Esophagus squamous epithelium (tissue), 5 donors: ENCODE measurements at regions not wholly inside any gene's neighbourhood (a gene's known extent, or its start where the extent isn't known, plus 50 kb on each side); places are given as distances from the start of the nearest gene placed in this dataset.

ENCODE experiments used
- DNase-seq: peaks from one replicate; lab custom pipeline; 2025; lab: John Stamatoyannopoulos, UW
- H3K27ac ChIP-seq, 4 donors: fragments of 200-600 bp; sonication (generic); one replicate each; pipeline ENCODE4 v1.5.1; 2016 to 2019; ENCODE audit warnings: mild to moderate bottlenecking in 1 of 4
- H3K27me3 ChIP-seq, 4 donors: fragments of 200-600 bp; sonication (generic); 1 replicate in 3 of 4; 2 replicates in 1 of 4; pipeline versions ENCODE4 v1.5.1 to v1.6.0; 2017 to 2021; ENCODE audit warnings: antibody characterized with exemption in 1 of 4
- H3K36me3 ChIP-seq, 3 donors: fragments of 200-600 bp; sonication (generic); one replicate each; pipeline ENCODE4 v1.5.1; 2016 to 2019
- H3K4me1 ChIP-seq, 3 donors: fragments of 200-600 bp; sonication (generic); one replicate each; pipeline ENCODE4 v1.5.1; 2017 to 2019
- H3K4me3 ChIP-seq, 4 donors: fragments of 200-600 bp; sonication (generic); 1 replicate in 3 of 4; 2 replicates in 1 of 4; pipeline ENCODE4 v1.5.1; 2016 to 2019; ENCODE audit warnings: mild to moderate bottlenecking in 2 of 4, moderate library complexity in 1 of 4
- H3K9me3 ChIP-seq, 3 donors: fragments of 200-600 bp; sonication (generic); one replicate each; pipeline ENCODE4 v1.5.1; 2016 to 2019
- CTCF ChIP-seq, 6 experiments: fragments of 450-650 bp in 4 of 6; fragments of 200-600 bp in 2 of 6; sonication (generic) in 2 of 6; IDR thresholded peaks; one replicate each; pipeline ENCODE4 v1.5.1; 2016 to 2019; ENCODE audit warnings: antibody characterized with exemption in 6 of 6, mild to moderate bottlenecking in 4 of 6, moderate library complexity in 4 of 6
- POLR2A ChIP-seq, 4 donors: fragments of 450-650 bp; IDR thresholded peaks; one replicate each; pipeline ENCODE4 v1.6.1; 2017; ENCODE audit warnings: antibody characterized with exemption in 4 of 4, mild to moderate bottlenecking in 4 of 4, moderate library complexity in 3 of 4
- WGBS, 2 donors: methylation state at CpG; one replicate each; pipeline ENCODE4 v1.1.5; 2018; 5-methylcytosine and 5-hydroxymethylcytosine counted together
- intact Hi-C: fragments of 100-400 bp; cut with DNase I; formaldehyde crosslinking; loops from one replicate; pipeline ENCODE4 v1.15.0; 2022
- donor health status: DM: yes; HTN: yes; CAD: no.

- Histone ChIP-seq H3K4me1 (no peaks in the 10 kb centered on the region), H3K27me3 (no peaks in the 10 kb centered on the region), H3K9me3 (no peaks in the 10 kb centered on the region), H3K36me3 (no peaks in the 10 kb centered on the region), H3K4me3 (no peak overlapping the region), H3K27ac (no peak overlapping the region)
- WGBS, 2 donors, result 80 to 89% methylated on average over 2 of the region's 2 CpGs
- intact Hi-C loops, result no loop called here
- no peak for DNase-seq
- no peak for TF ChIP-seq CTCF (IDR thresholded peaks at IDR 0.05)
- no peak for TF ChIP-seq POLR2A (IDR thresholded peaks at IDR 0.05)
These were observed 841.1 kb downstream of the CENPC start for GRCh38 chr4:66704243-66704642.

- Histone ChIP-seq H3K27me3 (no peaks in the 10 kb centered on the region), H3K4me1 (no peaks in the 10 kb centered on the region), H3K4me3 (no peak overlapping the region), H3K27ac (no peak overlapping the region), H3K36me3 (no peaks in the 10 kb centered on the region), H3K9me3 (no peaks in the 10 kb centered on the region)
- TF ChIP-seq CTCF (IDR thresholded peaks at IDR 0.05), result no peak
- TF ChIP-seq POLR2A (IDR thresholded peaks at IDR 0.05), result no peak
- WGBS, 2 donors, result 50 to 66% methylated on average over 3 of the region's 3 CpGs
- intact Hi-C loops, result no loop called here
- DNase-seq, result no peak
These were observed 850.6 kb downstream of the CENPC start for GRCh38 chr4:66694739-66695138.

GRCh38 chr4:66693694-66694093 is 851.6 kb downstream of the CENPC start:
- Histone ChIP-seq H3K27ac (no peak overlapping the region), H3K27me3 (no peaks in the 10 kb centered on the region), H3K9me3 (no peaks in the 10 kb centered on the region), H3K4me1 (no peaks in the 10 kb centered on the region), H3K4me3 (no peak overlapping the region), H3K36me3 (no peaks in the 10 kb centered on the region)
- intact Hi-C loops, result no loop called here
- 67 to 70% methylated on average over 1 of the region's 1 CpG for WGBS, 2 donors
- TF ChIP-seq POLR2A (IDR thresholded peaks at IDR 0.05) (no peak), CTCF (IDR thresholded peaks at IDR 0.05) (no peak)
- no peak for DNase-seq

- Histone ChIP-seq H3K27ac (no peak overlapping the region), H3K9me3 (no peaks in the 10 kb centered on the region), H3K4me3 (no peak overlapping the region), H3K36me3 (no peaks in the 10 kb centered on the region), H3K4me1 (no peaks in the 10 kb centered on the region), H3K27me3 (no peaks in the 10 kb centered on the region)
- 42 to 46% methylated on average over 4 of the region's 4 CpGs for WGBS, 2 donors
- no peak for DNase-seq
- TF ChIP-seq CTCF (IDR thresholded peaks at IDR 0.05) (no peak), POLR2A (IDR thresholded peaks at IDR 0.05) (no peak)
- intact Hi-C loops, result no loop called here
These were observed 854.2 kb downstream of the CENPC start for GRCh38 chr4:66691101-66691500.

- H3K36me3 ChIP-seq, result no peaks in the 10 kb centered on the region
- intact Hi-C loops, result no loop called here
- no peak overlapping the region for H3K27ac ChIP-seq
- 15 to 35% methylated on average over 3 of the region's 3 CpGs for WGBS, 2 donors
- no peaks in the 10 kb centered on the region for H3K27me3 ChIP-seq
- no peak overlapping the region for H3K4me3 ChIP-seq
- H3K9me3 ChIP-seq, result no peaks in the 10 kb centered on the region
- TF ChIP-seq CTCF (IDR thresholded peaks at IDR 0.05) (peak in 1 of 6 experiments; percentile 24), POLR2A (IDR thresholded peaks at IDR 0.05) (no peak)
- H3K4me1 ChIP-seq, result no peaks in the 10 kb centered on the region
- DNase-seq, result no peak
These were observed 856.6 kb downstream of the CENPC start for GRCh38 chr4:66688674-66689073.
